MM.1S (cell line): ENCODE measurements at regions not wholly inside any gene's neighbourhood (a gene's known extent, or its start where the extent isn't known, plus 50 kb on each side); places are given as distances from the start of the nearest gene placed in this dataset.

ENCODE experiments used
- DNase-seq: peaks from one replicate; pipeline ENCODE4 v3.0.0-alpha.2; 2015
- H2AFZ ChIP-seq: fragments of 300-600 bp; sonication (generic); 2 replicates; pipeline ENCODE4 v1.6.0; 2016; ENCODE audit warnings: antibody characterized with exemption, low read length
- H3F3A ChIP-seq: fragments of 300-600 bp; sonication (generic); 2 replicates; pipeline ENCODE4 v1.6.1; 2016; ENCODE audit warnings: mild to moderate bottlenecking, antibody characterized with exemption, low read length, moderate library complexity, mixed read lengths; ENCODE audit not compliant: insufficient read depth
- H3K27ac ChIP-seq: fragments of 300-600 bp; sonication (generic); 2 replicates; pipeline ENCODE4 v1.5.1; 2016; ENCODE audit warnings: mild to moderate bottlenecking, low read length
- H3K27me3 ChIP-seq: fragments of 300-600 bp; sonication (generic); replicated peaks from 2 replicates; pipeline ENCODE4 v1.6.0; 2016; ENCODE audit warnings: low read length; ENCODE audit not compliant: insufficient read depth
- H3K36me3 ChIP-seq: fragments of 300-600 bp; sonication (generic); replicated peaks from 2 replicates; pipeline ENCODE4 v1.6.1; 2016; ENCODE audit warnings: mild to moderate bottlenecking, low read length, mixed read lengths; ENCODE audit not compliant: insufficient read depth
- H3K4me1 ChIP-seq: fragments of 300-600 bp; sonication (generic); 2 replicates; pipeline ENCODE4 v1.6.1; 2016; ENCODE audit warnings: low read length, mixed read lengths
- H3K4me2 ChIP-seq: fragments of 300-600 bp; sonication (generic); 2 replicates; pipeline ENCODE4 v1.6.0; 2016; ENCODE audit warnings: low read depth, low read length
- H3K4me3 ChIP-seq: fragments of 300-600 bp; sonication (generic); 2 replicates; pipeline ENCODE4 v1.5.1; 2016; ENCODE audit warnings: low read length, mixed read lengths
- H3K79me2 ChIP-seq: fragments of 300-600 bp; sonication (generic); 2 replicates; pipeline ENCODE4 v1.6.1; 2016; ENCODE audit warnings: mixed run types, low read length, mixed read lengths
- H3K9ac ChIP-seq: fragments of 300-600 bp; sonication (generic); 2 replicates; pipeline ENCODE4 v1.6.1; 2016; ENCODE audit warnings: low read length, mixed read lengths
- H3K9me2 ChIP-seq: fragments of 300-600 bp; sonication (generic); replicated peaks from 2 replicates; pipeline ENCODE4 v1.6.1; 2016; ENCODE audit warnings: mild to moderate bottlenecking, low read length, mixed read lengths; ENCODE audit not compliant: insufficient read depth
- H3K9me3 ChIP-seq: fragments of 300-600 bp; sonication (generic); replicated peaks from 2 replicates; pipeline ENCODE4 v1.6.1; 2016; ENCODE audit warnings: mild to moderate bottlenecking, low read length, mixed read lengths; ENCODE audit not compliant: insufficient read depth
- H4K20me1 ChIP-seq: fragments of 300-600 bp; sonication (generic); 2 replicates; pipeline ENCODE4 v1.6.1; 2016; ENCODE audit warnings: mild to moderate bottlenecking, low read length, moderate library complexity, mixed read lengths; ENCODE audit not compliant: insufficient read depth
- EZH2 ChIP-seq: fragments of 300-600 bp; sonication (generic); optimal IDR thresholded peaks from 2 replicates; pipeline ENCODE3; 2017; ENCODE audit warnings: low read depth, mild to moderate bottlenecking, antibody characterized with exemption, low read length, mixed read lengths
- EZH2phosphoT487 ChIP-seq: fragments of 300-600 bp; sonication (generic); IDR thresholded peaks from 2 replicates; pipeline ENCODE4 v1.6.1; 2018; ENCODE audit warnings: antibody characterized with exemption, low read length
- TF ChIP-seq, protein P1 (sequence below): fragments of 300-600 bp; sonication (generic); IDR thresholded peaks from 2 replicates; pipeline ENCODE4 v1.5.1; 2016; ENCODE audit warnings: antibody characterized with exemption, low read length, mixed read lengths

DNA sequence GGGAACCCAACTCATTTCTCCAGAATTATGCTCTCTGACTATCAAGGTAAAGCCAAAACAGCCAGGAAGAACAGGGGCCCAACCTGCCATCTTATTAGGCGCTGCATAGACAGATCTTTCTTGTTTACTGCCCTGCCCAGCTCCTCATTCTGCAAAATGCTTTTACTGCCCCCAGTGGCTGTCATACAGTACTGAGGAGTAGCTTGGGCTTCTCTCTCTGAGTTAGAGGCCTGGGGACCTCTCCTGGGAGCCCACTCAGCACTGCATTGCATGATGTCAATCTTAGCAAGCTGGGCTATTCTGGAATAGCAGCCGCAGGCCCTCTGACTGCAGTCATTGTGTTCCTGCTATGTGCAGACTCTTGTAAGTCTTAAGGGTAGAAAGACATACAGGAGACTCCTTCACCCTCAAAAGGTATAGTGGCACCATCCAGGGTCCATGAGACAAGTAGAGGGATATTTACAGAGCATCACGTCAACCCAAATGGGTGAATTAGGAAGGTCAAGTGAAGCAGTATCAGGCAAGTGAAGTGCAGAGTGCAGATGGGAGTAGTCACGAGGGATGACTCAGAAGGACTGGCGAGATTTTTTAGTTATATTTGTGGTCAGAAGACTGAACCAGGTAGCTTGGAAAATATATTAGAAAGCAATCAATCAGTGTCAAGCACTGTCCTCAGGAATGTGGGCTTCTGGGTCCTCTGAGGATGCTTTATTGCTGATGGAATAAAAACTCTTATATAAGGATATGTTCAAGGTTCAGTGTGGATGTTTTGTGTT lies 294.1 kb upstream of the SFRP2 start:
- no peak overlapping the region for H3K4me2 ChIP-seq
- no peaks in the 10 kb centered on the region for H4K20me1 ChIP-seq
- H3K27ac ChIP-seq = no peak overlapping the region
- H3K9me3 ChIP-seq = no peaks in the 10 kb centered on the region
- no peak overlapping the region for H2AFZ ChIP-seq
- H3K4me3 ChIP-seq = no peak overlapping the region
- H3K9ac ChIP-seq = no peak overlapping the region
- no peaks in the 10 kb centered on the region for H3K79me2 ChIP-seq
- H3K27me3 ChIP-seq = no peaks in the 10 kb centered on the region
- TF ChIP-seq, protein P1, sequence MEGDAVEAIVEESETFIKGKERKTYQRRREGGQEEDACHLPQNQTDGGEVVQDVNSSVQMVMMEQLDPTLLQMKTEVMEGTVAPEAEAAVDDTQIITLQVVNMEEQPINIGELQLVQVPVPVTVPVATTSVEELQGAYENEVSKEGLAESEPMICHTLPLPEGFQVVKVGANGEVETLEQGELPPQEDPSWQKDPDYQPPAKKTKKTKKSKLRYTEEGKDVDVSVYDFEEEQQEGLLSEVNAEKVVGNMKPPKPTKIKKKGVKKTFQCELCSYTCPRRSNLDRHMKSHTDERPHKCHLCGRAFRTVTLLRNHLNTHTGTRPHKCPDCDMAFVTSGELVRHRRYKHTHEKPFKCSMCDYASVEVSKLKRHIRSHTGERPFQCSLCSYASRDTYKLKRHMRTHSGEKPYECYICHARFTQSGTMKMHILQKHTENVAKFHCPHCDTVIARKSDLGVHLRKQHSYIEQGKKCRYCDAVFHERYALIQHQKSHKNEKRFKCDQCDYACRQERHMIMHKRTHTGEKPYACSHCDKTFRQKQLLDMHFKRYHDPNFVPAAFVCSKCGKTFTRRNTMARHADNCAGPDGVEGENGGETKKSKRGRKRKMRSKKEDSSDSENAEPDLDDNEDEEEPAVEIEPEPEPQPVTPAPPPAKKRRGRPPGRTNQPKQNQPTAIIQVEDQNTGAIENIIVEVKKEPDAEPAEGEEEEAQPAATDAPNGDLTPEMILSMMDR = peak; percentile 39
- TF ChIP-seq EZH2phosphoT487 = no peak
- no peaks in the 10 kb centered on the region for H3K9me2 ChIP-seq
- H3K4me1 ChIP-seq = no peaks in the 10 kb centered on the region
- DNase-seq = no peak
- H3F3A ChIP-seq = no peaks in the 10 kb centered on the region
- H3K36me3 ChIP-seq = no peaks in the 10 kb centered on the region

DNA sequence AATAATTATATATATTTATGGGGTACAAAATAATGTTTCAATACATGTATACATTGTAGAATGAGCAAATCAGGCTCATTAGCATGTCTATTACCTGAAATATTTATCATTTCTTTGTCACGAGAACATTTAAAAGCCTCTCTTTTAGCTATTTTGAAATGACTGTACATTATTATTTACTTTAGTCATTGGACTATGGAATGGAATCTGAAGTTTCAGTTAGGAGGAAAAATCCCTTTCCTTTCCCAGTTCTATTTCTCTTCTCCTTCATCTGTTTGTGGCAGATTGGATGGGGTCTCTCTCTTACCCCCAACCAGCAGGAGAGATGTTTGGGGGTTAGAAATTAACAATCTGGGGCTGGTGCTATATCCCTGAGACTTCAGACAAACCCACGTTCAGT lies 292.5 kb upstream of the SFRP2 start:
- Histone ChIP-seq H2AFZ (no peak overlapping the region), H3K9ac (no peak overlapping the region), H3K27ac (no peak overlapping the region), H3K9me3 (no peaks in the 10 kb centered on the region), H3K4me1 (no peaks in the 10 kb centered on the region), H3K36me3 (no peaks in the 10 kb centered on the region), H3K27me3 (no peaks in the 10 kb centered on the region), H4K20me1 (no peaks in the 10 kb centered on the region), H3K9me2 (no peaks in the 10 kb centered on the region), H3F3A (no peaks in the 10 kb centered on the region), H3K4me3 (no peak overlapping the region), H3K4me2 (no peak overlapping the region), H3K79me2 (no peaks in the 10 kb centered on the region)
- DNase-seq = no peak
- no peak for TF ChIP-seq EZH2
- no peak for TF ChIP-seq EZH2phosphoT487
- TF ChIP-seq, protein P1 = no peak

DNA sequence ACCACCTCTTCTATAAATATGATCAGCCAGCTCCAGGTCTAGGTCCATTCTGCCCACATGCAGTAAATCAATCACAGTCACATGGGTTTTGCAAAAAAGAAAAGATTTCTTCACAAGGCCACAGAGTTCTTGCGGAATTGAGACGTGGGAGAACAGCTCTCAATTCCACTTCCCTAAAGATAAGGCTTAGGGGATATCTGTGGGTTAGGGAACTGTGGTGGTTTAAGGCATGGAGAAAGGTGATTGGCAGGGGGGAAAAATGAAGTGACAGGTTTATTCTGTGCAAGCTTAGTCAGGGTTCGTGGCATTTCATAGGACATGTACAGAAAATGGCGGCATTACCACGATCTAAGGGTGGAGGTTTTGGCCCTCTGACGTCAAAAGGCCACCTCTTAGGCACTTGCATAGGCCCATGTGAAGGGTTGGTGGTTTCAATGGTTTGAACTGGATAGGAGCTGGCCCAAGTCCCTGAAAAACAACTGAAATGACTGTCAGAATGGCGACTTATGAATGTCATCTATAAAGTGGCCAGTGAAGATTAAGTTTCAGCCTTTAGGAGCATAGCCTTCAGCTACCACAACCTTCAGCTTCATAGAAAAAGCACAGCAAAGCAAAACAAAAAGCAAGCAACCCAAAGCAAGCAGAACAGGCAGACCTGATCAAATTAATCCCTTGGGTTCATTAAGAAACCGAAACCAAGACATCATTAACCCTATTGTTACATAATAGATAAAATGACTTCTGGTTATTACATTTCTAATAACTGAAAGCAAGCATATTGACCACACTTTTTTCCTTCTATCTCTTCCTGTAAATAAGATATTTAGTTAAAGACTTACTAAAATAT lies 289.8 kb upstream of the SFRP2 start:
- TF ChIP-seq, protein P1 = no peak
- no peak for TF ChIP-seq EZH2
- TF ChIP-seq EZH2phosphoT487 = no peak
- Histone ChIP-seq H3K9me2 (no peaks in the 10 kb centered on the region), H3K36me3 (no peaks in the 10 kb centered on the region), H3K27me3 (no peaks in the 10 kb centered on the region), H3K27ac (no peak overlapping the region), H3K4me1 (no peaks in the 10 kb centered on the region), H3F3A (no peaks in the 10 kb centered on the region), H3K79me2 (no peaks in the 10 kb centered on the region), H3K9ac (no peak overlapping the region), H3K4me3 (no peak overlapping the region), H4K20me1 (no peaks in the 10 kb centered on the region), H3K9me3 (no peaks in the 10 kb centered on the region), H3K4me2 (no peak overlapping the region), H2AFZ (no peak overlapping the region)
- DNase-seq = no peak
